H1 (cell line): ENCODE measurements at regions not wholly inside any gene's neighbourhood (a gene's known extent, or its start where the extent isn't known, plus 50 kb on each side); places are given as distances from the start of the nearest gene placed in this dataset.

Experiments
- CTCF ChIA-PET: fragments of 300-600 bp; sonication (Branson Sonifier 250); formaldehyde crosslinking; loops from one replicate; lab custom pipeline; 2021; ENCODE audit not compliant: partially characterized antibody; lab: Charles Lee
- POLR2A ChIA-PET: fragments of 300-600 bp; sonication (Branson Sonifier 250); formaldehyde crosslinking; loops from one replicate; lab custom pipeline; 2021; ENCODE audit warnings: inconsistent platforms; ENCODE audit not compliant: partially characterized antibody; lab: Charles Lee
- DNase-seq, 2 experiments: peaks; one replicate each; pipeline versions ENCODE4 v3.0.0 to v3.0.0-alpha.2; 2010 to 2022; ENCODE audit warnings: low spot score in 2 of 2, low read depth in 1 of 2, mixed read lengths in 1 of 2
- FAIRE-seq: peaks from 2 replicates; lab custom pipeline; 2011; peaks lifted over from hg19 to GRCh38; lab: Jason Lieb, UNC
- H2AFZ ChIP-seq: 2 replicates; pipeline ENCODE4 v1.8.1; 2012; ENCODE audit warnings: low read length, inconsistent platforms
- H2AK5ac ChIP-seq: 2 replicates; pipeline ENCODE4 v1.6.1; 2013; ENCODE audit warnings: low read depth, low read length
- H2BK120ac ChIP-seq: replicated peaks from 2 replicates; pipeline ENCODE3; 2013; ENCODE audit warnings: low read depth, low read length, inconsistent platforms
- H2BK12ac ChIP-seq: 2 replicates; pipeline ENCODE4 v1.6.1; 2013; ENCODE audit warnings: low read depth, low read length
- H2BK15ac ChIP-seq: 2 replicates; pipeline ENCODE4 v1.6.1; 2013; ENCODE audit warnings: low read length
- H2BK20ac ChIP-seq: 2 replicates; pipeline ENCODE4 v1.6.1; 2013; ENCODE audit warnings: low read length
- H2BK5ac ChIP-seq: 2 replicates; pipeline ENCODE4 v1.6.1; 2013; ENCODE audit warnings: low read depth, low read length
- H3K14ac ChIP-seq: 2 replicates; pipeline ENCODE4 v1.6.1; 2013; ENCODE audit warnings: inconsistent platforms; ENCODE audit not compliant: insufficient read length
- H3K18ac ChIP-seq: 2 replicates; pipeline ENCODE4 v1.6.1; 2013; ENCODE audit warnings: low read length; ENCODE audit errors: extremely low read depth
- H3K23ac ChIP-seq: 2 replicates; pipeline ENCODE4 v1.6.1; 2013; ENCODE audit warnings: inconsistent platforms; ENCODE audit not compliant: insufficient read length
- H3K23me2 ChIP-seq: 2 replicates; pipeline ENCODE4 v1.6.1; 2013; ENCODE audit warnings: low read depth, low read length
- H3K27ac ChIP-seq: 2 replicates; pipeline ENCODE4 v1.6.1; 2011; ENCODE audit warnings: low read depth, low read length, inconsistent platforms
- H3K27me3 ChIP-seq, 4 experiments: replicated peaks in 1 of 4; 1 replicate in 1 of 4; 2 replicates in 3 of 4; pipeline versions ENCODE4 v1.6.1 to v1.8.1; 2011 to 2013; ENCODE audit warnings: low read length in 3 of 4, mild to moderate bottlenecking in 3 of 4, inconsistent platforms in 2 of 4, mixed read lengths in 2 of 4, moderate library complexity in 1 of 4; ENCODE audit not compliant: control insufficient read depth in 3 of 4, insufficient read depth in 3 of 4; ENCODE audit errors: extremely low read depth in 1 of 4
- H3K36me3 ChIP-seq, 4 experiments: 2 replicates each; pipeline versions ENCODE4 v1.6.1 to v1.8.1; 2011 to 2013; ENCODE audit warnings: mild to moderate bottlenecking in 4 of 4, low read length in 3 of 4, moderate library complexity in 2 of 4, control low read depth in 1 of 4, inconsistent platforms in 1 of 4; ENCODE audit not compliant: insufficient read depth in 4 of 4, control insufficient read depth in 2 of 4
- H3K4ac ChIP-seq: replicated peaks from 2 replicates; pipeline ENCODE3; 2013; ENCODE audit warnings: low read length, low read depth, mixed read lengths, inconsistent platforms; ENCODE audit not compliant: insufficient read length
- H3K4me1 ChIP-seq, 4 experiments: replicated peaks in 1 of 4; 1 replicate in 1 of 4; 2 replicates in 3 of 4; pipeline versions ENCODE4 v1.6.1 to v1.8.1; 2011 to 2013; ENCODE audit warnings: low read length in 3 of 4, inconsistent platforms in 2 of 4, mixed read lengths in 1 of 4; ENCODE audit not compliant: insufficient read depth in 4 of 4, control insufficient read depth in 3 of 4
- H3K4me2 ChIP-seq, 2 experiments: 2 replicates each; pipeline versions ENCODE4 v1.6.1 to v1.8.1; 2011 to 2013; ENCODE audit warnings: low read depth in 2 of 2, low read length in 2 of 2, control low read depth in 1 of 2, inconsistent platforms in 1 of 2, mild to moderate bottlenecking in 1 of 2; ENCODE audit not compliant: insufficient read depth in 1 of 2
- H3K4me3 ChIP-seq, 4 experiments: fragments of 200-600, 300-600 bp in 1 of 4; sonication (generic), shearing (Covaris generic), sonication (Bioruptor Twin) in 1 of 4; 2 replicates each; pipeline versions ENCODE4 v1.5.1 to v1.8.1; 2011 to 2016; ENCODE audit warnings: low read length in 4 of 4, low read depth in 3 of 4, control low read depth in 2 of 4, inconsistent platforms in 2 of 4, mild to moderate bottlenecking in 2 of 4, mixed read lengths in 1 of 4, moderate library complexity in 1 of 4; ENCODE audit not compliant: insufficient read depth in 2 of 4; ENCODE audit errors: extremely low read depth in 1 of 4
- H3K56ac ChIP-seq: replicated peaks from 2 replicates; pipeline ENCODE3; 2013; ENCODE audit warnings: low read depth, mild to moderate bottlenecking, mixed read lengths, low read length, inconsistent platforms; ENCODE audit not compliant: insufficient read length
- H3K79me1 ChIP-seq: 2 replicates; pipeline ENCODE4 v1.6.1; 2013; ENCODE audit warnings: low read depth, low read length, control low read depth
- H3K79me2 ChIP-seq, 2 experiments: 2 replicates each; pipeline versions ENCODE4 v1.6.1 to v1.8.1; 2012 to 2013; ENCODE audit warnings: low read length in 2 of 2, mild to moderate bottlenecking in 2 of 2, inconsistent platforms in 1 of 2; ENCODE audit not compliant: insufficient read depth in 2 of 2, control insufficient read depth in 1 of 2
- H3K9ac ChIP-seq, 4 experiments: replicated peaks in 1 of 4; 1 replicate in 1 of 4; 2 replicates in 3 of 4; pipeline versions ENCODE4 v1.6.1 to v1.8.1; 2011 to 2013; ENCODE audit warnings: low read depth in 3 of 4, low read length in 3 of 4, control low read depth in 2 of 4, mild to moderate bottlenecking in 2 of 4, moderate library complexity in 2 of 4, inconsistent platforms in 1 of 4; ENCODE audit errors: extremely low read depth in 1 of 4
- H3K9me3 ChIP-seq, 2 experiments: 2 replicates each; pipeline versions ENCODE4 v1.6.1 to v1.8.1; 2012 to 2013; ENCODE audit warnings: mild to moderate bottlenecking in 2 of 2, moderate library complexity in 2 of 2, control low read depth in 1 of 2, inconsistent platforms in 1 of 2, low read depth in 1 of 2, low read length in 1 of 2, mixed read lengths in 1 of 2; ENCODE audit not compliant: insufficient read depth in 2 of 2
- H4K20me1 ChIP-seq, 2 experiments: replicated peaks in 1 of 2; 2 replicates each; pipeline versions ENCODE3 to v1.8.1; 2011 to 2013; ENCODE audit warnings: inconsistent platforms in 2 of 2, low read length in 2 of 2, mild to moderate bottlenecking in 1 of 2; ENCODE audit not compliant: insufficient read depth in 2 of 2, control insufficient read depth in 1 of 2
- H4K5ac ChIP-seq: 2 replicates; pipeline ENCODE4 v1.6.1; 2013; ENCODE audit warnings: low read length, low read depth, mixed read lengths, inconsistent platforms; ENCODE audit not compliant: insufficient read length
- H4K8ac ChIP-seq: 2 replicates; pipeline ENCODE4 v1.8.0; 2013; ENCODE audit warnings: mild to moderate bottlenecking, moderate library complexity, low read length, inconsistent platforms; ENCODE audit not compliant: insufficient read depth; ENCODE audit errors: extremely low read depth
- H4K91ac ChIP-seq: replicated peaks from 2 replicates; pipeline ENCODE3; 2013; ENCODE audit warnings: low read length, mixed read lengths, inconsistent platforms; ENCODE audit not compliant: insufficient read length
- CBX5 ChIP-seq: fragments of 300-800, 300-1000 bp; sonication (generic); IDR thresholded peaks from 2 replicates; pipeline ENCODE4 v1.7.1; 2016; ENCODE audit warnings: antibody characterized with exemption, low read length, low read depth
- CHD1 ChIP-seq: IDR thresholded peaks from 2 replicates; pipeline ENCODE4 v1.6.1; 2012; ENCODE audit warnings: low read depth, low read length, improper control_type of control experiment
- CTBP2 ChIP-seq: IDR thresholded peaks from 2 replicates; pipeline ENCODE4 v1.7.0; 2011; ENCODE audit warnings: borderline replicate concordance, mild to moderate bottlenecking, moderate library complexity, mixed read lengths, low read length; ENCODE audit not compliant: insufficient read depth, insufficient read length
- GTF2F1 ChIP-seq: IDR thresholded peaks from 2 replicates; pipeline ENCODE4 v1.6.1; 2012; ENCODE audit warnings: low read depth, low read length, improper control_type of control experiment, borderline replicate concordance
- HDAC6 ChIP-seq: IDR thresholded peaks from one replicate; pipeline ENCODE4 v1.7.1; 2012; ENCODE audit warnings: low read depth, mild to moderate bottlenecking, inconsistent platforms, low read length, moderate library complexity
- NRF1 ChIP-seq: IDR thresholded peaks from 2 replicates; pipeline ENCODE4 v1.6.1; 2011; ENCODE audit warnings: mild to moderate bottlenecking, low read depth, low read length, improper control_type of control experiment
- RAD21 ChIP-seq, 2 experiments: IDR thresholded peaks in 1 of 2; conservative IDR thresholded peaks in 1 of 2; 2 replicates each; pipeline ENCODE4 v1.6.1; 2011; ENCODE audit warnings: low read depth in 2 of 2, low read length in 2 of 2, improper control_type of control experiment in 1 of 2, inconsistent platforms in 1 of 2, mild to moderate bottlenecking in 1 of 2, moderate library complexity in 1 of 2
- SAP30 ChIP-seq: fragments of 300-600 bp; sonication (generic); IDR thresholded peaks from 2 replicates; pipeline ENCODE4 v1.7.1; 2012; ENCODE audit warnings: low read length, moderate library complexity, mild to moderate bottlenecking, inconsistent platforms; ENCODE audit not compliant: insufficient read depth, insufficient replicate concordance
- SIX5 ChIP-seq: IDR thresholded peaks from 2 replicates; pipeline ENCODE4 v1.6.1; 2011; ENCODE audit warnings: mild to moderate bottlenecking, low read depth, low read length
- SP1 ChIP-seq: IDR thresholded peaks from 2 replicates; pipeline ENCODE4 v1.6.1; 2011; ENCODE audit warnings: low read depth, low read length
- SP4 ChIP-seq: IDR thresholded peaks from 2 replicates; pipeline ENCODE4 v1.6.1; 2012; ENCODE audit warnings: low read length, inconsistent platforms
- SRF ChIP-seq: IDR thresholded peaks from 2 replicates; pipeline ENCODE4 v1.6.1; 2011; ENCODE audit warnings: mild to moderate bottlenecking, low read depth, low read length, moderate library complexity
- TAF7 ChIP-seq: optimal IDR thresholded peaks from 2 replicates; pipeline ENCODE3; 2011; ENCODE audit warnings: low read depth, mild to moderate bottlenecking, inconsistent platforms, low read length, moderate library complexity, borderline replicate concordance
- TCF12 ChIP-seq: IDR thresholded peaks from 2 replicates; pipeline ENCODE4 v1.6.1; 2011; ENCODE audit warnings: low read depth, mild to moderate bottlenecking, low read length
- TEAD4 ChIP-seq: IDR thresholded peaks from 2 replicates; pipeline ENCODE4 v1.6.1; 2012; ENCODE audit warnings: low read depth, low read length, inconsistent platforms, mixed read lengths
- WGBS, 2 experiments: shearing (Covaris generic) in 1 of 2; methylation state at CpG; one replicate each; pipeline versions ENCODE4 v1.1.6 to v1.1.7; 2013 to 2015; ENCODE audit warnings: low lambda C conversion rate in 2 of 2, mixed read lengths in 2 of 2, inconsistent platforms in 1 of 2, low coverage in 1 of 2, missing lambda C conversion rate in 1 of 2; ENCODE audit not compliant: insufficient replicate concordance in 2 of 2, insufficient coverage in 1 of 2, insufficient read length in 1 of 2; ENCODE audit errors: extremely low coverage in 1 of 2, missing lambda C conversion rate in 1 of 2; 5-methylcytosine and 5-hydroxymethylcytosine counted together

- Histone ChIP-seq H4K8ac (no peak overlapping the region), H3K79me1 (no peaks in the 10 kb centered on the region), H3K14ac (no peak overlapping the region), H2BK20ac (no peak overlapping the region), H3K4me2 (no peak overlapping the region), H3K36me3 (no peaks in the 10 kb centered on the region), H3K4me1 (peaks cover 0 to 5% (median 2%) of the 10 kb centered on the region in 4 experiments; a peak in 4 of 7 replicates), H3K9me3 (no peaks in the 10 kb centered on the region), H3K4ac (no peak overlapping the region), H2BK12ac (no peak overlapping the region), H3K56ac (no peak overlapping the region), H2AFZ (no peak overlapping the region), H3K18ac (no peak overlapping the region), H2BK120ac (no peak overlapping the region), H4K5ac (no peak overlapping the region), H4K20me1 (no peaks in the 10 kb centered on the region), H3K27me3 (no peaks in the 10 kb centered on the region), H4K91ac (no peak overlapping the region), H2BK15ac (no peak overlapping the region), H3K27ac (no peak overlapping the region), H3K23ac (no peak overlapping the region), H2AK5ac (no peak overlapping the region), H3K4me3 (no peak overlapping the region), H3K9ac (no peak overlapping the region), H3K23me2 (no peaks in the 10 kb centered on the region; the same call in 1 of the 2 replicates), H2BK5ac (no peak overlapping the region), H3K79me2 (no peaks in the 10 kb centered on the region)
- FAIRE-seq, result no peak
- WGBS, 2 experiments, result 55% methylated on average over 2 of the region's 2 CpGs; no CpG with 5 or more reads in 1 of the 2 experiments
- no peak for DNase-seq
- ChIA-PET CTCF (interaction anchor here (1.4 kb wide), 1 partner anchor 182 kb away, joined by 5 read pairs; no protein-coding TSS in a partner anchor), POLR2A (no interaction called here)
- TF ChIP-seq SP4, result no peak
- no peak for TF ChIP-seq GTF2F1
- no peak for TF ChIP-seq CTBP2
- TF ChIP-seq SIX5, result no peak
- no peak for TF ChIP-seq TCF12
- TF ChIP-seq TAF7, result no peak
- TF ChIP-seq RAD21 (IDR thresholded peaks at IDR 0.05 in 1 of 2, conservative IDR thresholded peaks at IDR 0.05 in 1 of 2; ENCODE audit: low read depth in 2 of 2, low read length in 2 of 2), result no peak
- TF ChIP-seq TEAD4, result no peak
- no peak for TF ChIP-seq CHD1
- TF ChIP-seq NRF1, result no peak
- TF ChIP-seq SRF, result no peak
- TF ChIP-seq HDAC6, result no peak
- TF ChIP-seq SAP30, result no peak
- no peak for TF ChIP-seq SP1
- TF ChIP-seq CBX5, result no peak
Observed at GRCh38 chr1:185487936-185488335, 170.9 kb upstream of the IVNS1ABP start.
